ENCODE measurements at regions not wholly inside any gene's neighbourhood (a gene's known extent, or its start where the extent isn't known, plus 50 kb on each side); places are given as distances from the start of the nearest gene placed in this dataset.

DNA sequence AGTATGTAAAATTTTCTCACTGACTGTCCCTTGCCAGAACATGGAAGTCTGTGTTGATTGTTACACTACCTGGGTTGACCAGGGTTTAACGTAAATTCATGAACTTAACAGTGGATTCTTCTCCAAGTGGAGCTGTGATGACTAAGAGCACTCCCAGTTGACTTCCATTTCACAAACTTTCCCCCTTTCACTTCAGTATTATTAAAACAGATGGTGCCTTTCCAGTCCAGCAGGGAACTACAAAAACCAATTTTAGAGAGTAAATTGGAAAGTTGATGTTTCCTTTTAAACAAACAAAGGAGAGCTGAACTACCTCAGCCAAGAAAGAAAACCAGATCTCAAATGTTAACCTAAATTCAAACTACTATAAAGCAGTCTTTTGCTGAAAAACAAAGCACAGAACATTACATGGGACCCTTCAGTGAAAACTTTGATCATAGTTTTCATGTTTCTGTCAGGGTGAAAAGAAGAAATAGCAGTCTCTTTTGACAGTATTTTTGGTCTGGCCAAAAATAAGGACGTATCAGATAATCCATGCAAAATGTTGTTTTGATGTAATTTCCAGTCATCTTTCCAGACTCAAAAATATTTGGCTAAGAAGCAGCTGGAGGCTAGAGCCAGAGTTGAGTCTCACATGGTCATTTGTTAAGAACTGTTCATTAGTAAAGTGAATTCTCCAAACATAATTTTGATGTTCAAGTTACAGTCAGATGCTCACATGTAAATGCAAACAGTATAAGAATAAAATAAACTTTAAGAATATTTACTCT is 479.9 kb upstream of the AKR1E2 start:
- no peak for TF ChIP-seq CTCF (IDR thresholded peaks at IDR 0.05)
- TF ChIP-seq POLR2A (IDR thresholded peaks at IDR 0.05) = no peak
